K562 (cell line): ENCODE measurements at regions not wholly inside any gene's neighbourhood (a gene's known extent, or its start where the extent isn't known, plus 50 kb on each side); places are given as distances from the start of the nearest gene placed in this dataset.

ENCODE experiments used
- ARNT ChIP-seq, 2 experiments: fragments of 450-650 bp; IDR thresholded peaks; 2 replicates each; pipeline ENCODE4 v1.6.1; 2016; ENCODE audit warnings: mild to moderate bottlenecking in 1 of 2
- FOS ChIP-seq: IDR thresholded peaks from 3 replicates; pipeline ENCODE4 v1.6.1; 2011; ENCODE audit not compliant: insufficient read length; ENCODE audit errors: extremely low read depth
- GABPA ChIP-seq: fragments of 200-800 bp; sonication (Bioruptor generic); conservative IDR thresholded peaks from 2 replicates; pipeline ENCODE4 v1.6.1; 2016; ENCODE audit warnings: low read depth, missing genetic modification characterization, missing compliant biosample characterization
- HDAC2 ChIP-seq: fragments of 450-650 bp; IDR thresholded peaks from 2 replicates; pipeline ENCODE4 v1.6.1; 2016; ENCODE audit warnings: mild to moderate bottlenecking
- IRF2 ChIP-seq: sonication (generic); formaldehyde crosslinking; IDR thresholded peaks from 2 replicates; pipeline ENCODE4 v1.8.1; 2022; ENCODE audit warnings: mild to moderate bottlenecking, missing genetic modification reagents
- MCM3 ChIP-seq: fragments of 450-650 bp; IDR thresholded peaks from 2 replicates; pipeline ENCODE4 v1.6.1; 2016
- NFATC3 ChIP-seq: fragments of 450-650 bp; IDR thresholded peaks from 2 replicates; pipeline ENCODE4 v1.6.1; 2017; ENCODE audit warnings: mild to moderate bottlenecking
- SP2 ChIP-seq: IDR thresholded peaks from 2 replicates; pipeline ENCODE4 v1.6.1; 2011; ENCODE audit warnings: mild to moderate bottlenecking, low read depth, low read length, moderate library complexity; ENCODE audit not compliant: poor library complexity, severe bottlenecking; ENCODE audit errors: extremely low read depth
- SREBF2 ChIP-seq: sonication (generic); formaldehyde crosslinking; IDR thresholded peaks from 2 replicates; pipeline ENCODE4 v1.4.0; 2020; ENCODE audit warnings: mild to moderate bottlenecking, missing genetic modification reagents
- STAT5A ChIP-seq: IDR thresholded peaks from 2 replicates; pipeline ENCODE4 v1.6.1; 2012; ENCODE audit warnings: low read length, inconsistent platforms, borderline replicate concordance
- ZNF174 ChIP-seq: fragments of 250-450 bp; sonication (Bioruptor Pico); IDR thresholded peaks from 2 replicates; pipeline ENCODE4 v1.4.0; 2020; ENCODE audit warnings: mild to moderate bottlenecking
- ZNF586 ChIP-seq: fragments of 450-650 bp; formaldehyde crosslinking; conservative IDR thresholded peaks from 2 replicates; pipeline ENCODE4 v1.4.0; 2020; ENCODE audit warnings: mild to moderate bottlenecking, moderate library complexity
- TF ChIP-seq, protein P1 (sequence below), 2 experiments: fragments of 450-650 bp in 1 of 2; sonication (generic) in 1 of 2; formaldehyde crosslinking in 1 of 2; IDR thresholded peaks; 2 replicates each; pipeline versions ENCODE4 v1.7.1 to v1.9.0; 2016 to 2022; ENCODE audit warnings: inconsistent platforms in 1 of 2, mild to moderate bottlenecking in 1 of 2, missing genetic modification reagents in 1 of 2
- TF ChIP-seq, protein P2 (sequence below), 2 experiments: IDR thresholded peaks; 2 replicates each; pipeline ENCODE4 v1.6.1; 2012; ENCODE audit warnings: improper control_type of control experiment in 2 of 2, low read depth in 2 of 2, low read length in 2 of 2, borderline replicate concordance in 1 of 2
- TF ChIP-seq, protein P3 (sequence below): fragments of 450-650 bp; IDR thresholded peaks from 2 replicates; pipeline ENCODE4 v1.6.1; 2016; ENCODE audit warnings: borderline replicate concordance

DNA sequence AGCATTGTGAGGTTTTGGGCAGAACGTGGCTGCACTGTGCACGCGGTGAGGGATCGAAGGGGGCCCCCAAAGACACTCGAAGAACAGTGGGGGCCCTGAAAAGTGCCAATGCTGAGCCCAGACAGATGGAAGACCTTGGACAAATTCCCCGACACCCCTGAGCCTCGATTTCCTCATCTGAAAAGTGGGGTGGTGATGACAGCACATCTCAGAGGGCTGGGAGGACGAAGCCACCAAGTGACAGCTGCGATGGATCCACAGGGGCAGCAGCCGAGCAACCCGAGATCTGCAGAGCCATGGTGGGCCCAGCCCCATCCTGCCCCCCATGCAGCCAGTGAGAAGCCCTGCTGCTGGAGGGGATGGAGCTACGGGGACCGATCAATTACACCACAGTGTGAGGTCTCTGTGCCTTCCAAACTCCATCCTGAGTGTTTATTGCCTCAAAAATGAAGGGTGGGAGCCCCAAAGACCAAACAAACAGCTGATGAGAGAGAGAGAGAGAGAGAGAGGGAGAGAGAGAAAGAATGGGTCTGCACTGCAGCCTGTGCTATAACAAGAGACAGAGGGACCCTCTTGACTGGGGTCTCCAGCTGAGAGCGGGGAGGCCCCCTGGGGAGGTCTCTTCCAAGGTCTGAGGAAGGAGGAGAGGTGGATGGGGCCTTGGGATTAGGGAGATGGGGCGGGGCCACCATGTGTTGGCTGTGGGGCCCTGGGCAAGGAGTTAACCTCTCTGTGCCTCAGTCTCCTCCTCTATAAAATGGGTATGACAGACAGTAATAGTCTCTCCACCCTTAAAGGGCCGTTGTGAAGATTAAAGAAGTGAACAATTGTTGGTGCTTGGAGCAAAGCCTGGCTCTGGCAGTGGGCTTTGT is 134.4 kb upstream of the IER5L start (continued):
- TF ChIP-seq, protein P1, sequence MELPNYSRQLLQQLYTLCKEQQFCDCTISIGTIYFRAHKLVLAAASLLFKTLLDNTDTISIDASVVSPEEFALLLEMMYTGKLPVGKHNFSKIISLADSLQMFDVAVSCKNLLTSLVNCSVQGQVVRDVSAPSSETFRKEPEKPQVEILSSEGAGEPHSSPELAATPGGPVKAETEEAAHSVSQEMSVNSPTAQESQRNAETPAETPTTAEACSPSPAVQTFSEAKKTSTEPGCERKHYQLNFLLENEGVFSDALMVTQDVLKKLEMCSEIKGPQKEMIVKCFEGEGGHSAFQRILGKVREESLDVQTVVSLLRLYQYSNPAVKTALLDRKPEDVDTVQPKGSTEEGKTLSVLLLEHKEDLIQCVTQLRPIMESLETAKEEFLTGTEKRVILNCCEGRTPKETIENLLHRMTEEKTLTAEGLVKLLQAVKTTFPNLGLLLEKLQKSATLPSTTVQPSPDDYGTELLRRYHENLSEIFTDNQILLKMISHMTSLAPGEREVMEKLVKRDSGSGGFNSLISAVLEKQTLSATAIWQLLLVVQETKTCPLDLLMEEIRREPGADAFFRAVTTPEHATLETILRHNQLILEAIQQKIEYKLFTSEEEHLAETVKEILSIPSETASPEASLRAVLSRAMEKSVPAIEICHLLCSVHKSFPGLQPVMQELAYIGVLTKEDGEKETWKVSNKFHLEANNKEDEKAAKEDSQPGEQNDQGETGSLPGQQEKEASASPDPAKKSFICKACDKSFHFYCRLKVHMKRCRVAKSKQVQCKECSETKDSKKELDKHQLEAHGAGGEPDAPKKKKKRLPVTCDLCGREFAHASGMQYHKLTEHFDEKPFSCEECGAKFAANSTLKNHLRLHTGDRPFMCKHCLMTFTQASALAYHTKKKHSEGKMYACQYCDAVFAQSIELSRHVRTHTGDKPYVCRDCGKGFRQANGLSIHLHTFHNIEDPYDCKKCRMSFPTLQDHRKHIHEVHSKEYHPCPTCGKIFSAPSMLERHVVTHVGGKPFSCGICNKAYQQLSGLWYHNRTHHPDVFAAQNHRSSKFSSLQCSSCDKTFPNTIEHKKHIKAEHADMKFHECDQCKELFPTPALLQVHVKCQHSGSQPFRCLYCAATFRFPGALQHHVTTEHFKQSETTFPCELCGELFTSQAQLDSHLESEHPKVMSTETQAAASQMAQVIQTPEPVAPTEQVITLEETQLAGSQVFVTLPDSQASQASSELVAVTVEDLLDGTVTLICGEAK (IDR thresholded peaks at IDR 0.05) = no peak
- TF ChIP-seq, protein P1 (CRISPR knock-in tag; IDR thresholded peaks at IDR 0.05) = no peak
- no peak for TF ChIP-seq ARNT (IDR thresholded peaks at IDR 0.05)
- no peak for TF ChIP-seq SREBF2 (CRISPR knock-in tag)
- TF ChIP-seq, protein P2, sequence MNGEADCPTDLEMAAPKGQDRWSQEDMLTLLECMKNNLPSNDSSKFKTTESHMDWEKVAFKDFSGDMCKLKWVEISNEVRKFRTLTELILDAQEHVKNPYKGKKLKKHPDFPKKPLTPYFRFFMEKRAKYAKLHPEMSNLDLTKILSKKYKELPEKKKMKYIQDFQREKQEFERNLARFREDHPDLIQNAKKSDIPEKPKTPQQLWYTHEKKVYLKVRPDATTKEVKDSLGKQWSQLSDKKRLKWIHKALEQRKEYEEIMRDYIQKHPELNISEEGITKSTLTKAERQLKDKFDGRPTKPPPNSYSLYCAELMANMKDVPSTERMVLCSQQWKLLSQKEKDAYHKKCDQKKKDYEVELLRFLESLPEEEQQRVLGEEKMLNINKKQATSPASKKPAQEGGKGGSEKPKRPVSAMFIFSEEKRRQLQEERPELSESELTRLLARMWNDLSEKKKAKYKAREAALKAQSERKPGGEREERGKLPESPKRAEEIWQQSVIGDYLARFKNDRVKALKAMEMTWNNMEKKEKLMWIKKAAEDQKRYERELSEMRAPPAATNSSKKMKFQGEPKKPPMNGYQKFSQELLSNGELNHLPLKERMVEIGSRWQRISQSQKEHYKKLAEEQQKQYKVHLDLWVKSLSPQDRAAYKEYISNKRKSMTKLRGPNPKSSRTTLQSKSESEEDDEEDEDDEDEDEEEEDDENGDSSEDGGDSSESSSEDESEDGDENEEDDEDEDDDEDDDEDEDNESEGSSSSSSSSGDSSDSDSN (IDR thresholded peaks at IDR 0.05; ENCODE audit: borderline replicate concordance in 1 of 2, low read depth in 2 of 2, low read length in 2 of 2) = no peak
- TF ChIP-seq STAT5A = no peak
- TF ChIP-seq HDAC2 = no peak
- TF ChIP-seq NFATC3 = no peak
- no peak for TF ChIP-seq ZNF586 (CRISPR knock-in tag)
- TF ChIP-seq FOS = no peak
- no peak for TF ChIP-seq SP2
- no peak for TF ChIP-seq IRF2 (CRISPR knock-in tag)
- TF ChIP-seq, protein P3, sequence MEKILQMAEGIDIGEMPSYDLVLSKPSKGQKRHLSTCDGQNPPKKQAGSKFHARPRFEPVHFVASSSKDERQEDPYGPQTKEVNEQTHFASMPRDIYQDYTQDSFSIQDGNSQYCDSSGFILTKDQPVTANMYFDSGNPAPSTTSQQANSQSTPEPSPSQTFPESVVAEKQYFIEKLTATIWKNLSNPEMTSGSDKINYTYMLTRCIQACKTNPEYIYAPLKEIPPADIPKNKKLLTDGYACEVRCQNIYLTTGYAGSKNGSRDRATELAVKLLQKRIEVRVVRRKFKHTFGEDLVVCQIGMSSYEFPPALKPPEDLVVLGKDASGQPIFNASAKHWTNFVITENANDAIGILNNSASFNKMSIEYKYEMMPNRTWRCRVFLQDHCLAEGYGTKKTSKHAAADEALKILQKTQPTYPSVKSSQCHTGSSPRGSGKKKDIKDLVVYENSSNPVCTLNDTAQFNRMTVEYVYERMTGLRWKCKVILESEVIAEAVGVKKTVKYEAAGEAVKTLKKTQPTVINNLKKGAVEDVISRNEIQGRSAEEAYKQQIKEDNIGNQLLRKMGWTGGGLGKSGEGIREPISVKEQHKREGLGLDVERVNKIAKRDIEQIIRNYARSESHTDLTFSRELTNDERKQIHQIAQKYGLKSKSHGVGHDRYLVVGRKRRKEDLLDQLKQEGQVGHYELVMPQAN = no peak
- no peak for TF ChIP-seq GABPA (tag)
- no peak for TF ChIP-seq MCM3
- TF ChIP-seq ZNF174 (CRISPR knock-in tag) = no peak
